T-helper 1 cell (primary cell): ENCODE measurements at regions not wholly inside any gene's neighbourhood (a gene's known extent, or its start where the extent isn't known, plus 50 kb on each side); places are given as distances from the start of the nearest gene placed in this dataset.
"Not testable (repeated sequence)": the region's sequence is repeated elsewhere in the genome, so short reads cannot be mapped to it uniquely, and the experiment has no call there.

Experiments used
- DNase-seq, 5 donors: peaks; one replicate each; pipeline ENCODE4 v3.0.0-alpha.2; 2012 to 2020

GRCh38 chr11:128151780-128152179, 435.6 kb downstream of the ETS1 start:
- no peak for DNase-seq

GRCh38 chr11:128151338-128151737, 436.0 kb downstream of the ETS1 start:
- no peak for DNase-seq

GRCh38 chr11:128148208-128148607, 439.1 kb downstream of the ETS1 start:
- no peak for DNase-seq

GRCh38 chr11:128146926-128147605, 440.3 kb downstream of the ETS1 start:
- DNase-seq: no peak

- DNase-seq: not testable (repeated sequence)
These were observed 447.1 kb downstream of the ETS1 start for GRCh38 chr11:128140293-128140692.

- no peak for DNase-seq
These were observed 451.9 kb downstream of the ETS1 start for GRCh38 chr11:128135451-128135850.

GRCh38 chr11:128133501-128133900, 453.9 kb downstream of the ETS1 start:
- DNase-seq: no peak

GRCh38 chr11:128130052-128130451, 457.3 kb downstream of the ETS1 start:
- no peak for DNase-seq

GRCh38 chr11:128125723-128126122, 461.6 kb downstream of the ETS1 start:
- no peak for DNase-seq

- no peak for DNase-seq
These were observed 470.5 kb downstream of the ETS1 start for GRCh38 chr11:128116885-128117284.

- DNase-seq: no peak
These were observed 470.9 kb downstream of the ETS1 start for GRCh38 chr11:128116447-128116846.

- DNase-seq: peak in 1 of 5 donors; percentile 7
These were observed 481.4 kb downstream of the ETS1 start for GRCh38 chr11:128105950-128106349.

GRCh38 chr11:128105511-128105910, 481.8 kb downstream of the ETS1 start:
- no peak for DNase-seq

- no peak for DNase-seq
These were observed 484.0 kb downstream of the ETS1 start for GRCh38 chr11:128103278-128103873.

- no peak for DNase-seq
These were observed 488.6 kb downstream of the ETS1 start for GRCh38 chr11:128098781-128099180.

GRCh38 chr11:128095466-128095981, 491.8 kb downstream of the ETS1 start:
- DNase-seq: no peak

GRCh38 chr11:128093689-128094088, 493.7 kb downstream of the ETS1 start:
- DNase-seq: no peak

- no peak for DNase-seq
These were observed 497.4 kb downstream of the ETS1 start for GRCh38 chr11:128089962-128090361.

GRCh38 chr11:128086794-128087193, 500.6 kb downstream of the ETS1 start:
- no peak for DNase-seq

GRCh38 chr11:128085276-128085675, 502.1 kb downstream of the ETS1 start:
- DNase-seq: no peak

- no peak for DNase-seq
These were observed 504.8 kb downstream of the ETS1 start for GRCh38 chr11:128082574-128082973.

GRCh38 chr11:128069665-128070064, 517.7 kb downstream of the ETS1 start:
- DNase-seq: no peak

GRCh38 chr11:128067780-128068179, 519.6 kb downstream of the ETS1 start:
- DNase-seq: no peak

GRCh38 chr11:128066399-128066798, 521.0 kb downstream of the ETS1 start:
- no peak for DNase-seq
